Epithelial cell of esophagus (primary cell): ENCODE measurements at regions not wholly inside any gene's neighbourhood (a gene's known extent, or its start where the extent isn't known, plus 50 kb on each side); places are given as distances from the start of the nearest gene placed in this dataset.
"Not testable (repeated sequence)": the region's sequence is repeated elsewhere in the genome, so short reads cannot be mapped to it uniquely, and the experiment has no call there.

Experiments
- DNase-seq: peaks from one replicate; pipeline ENCODE4 v3.0.0; 2010; ENCODE audit warnings: low read depth
- H3K4me3 ChIP-seq: 2 replicates; pipeline ENCODE4 v1.5.1; 2011; ENCODE audit warnings: mild to moderate bottlenecking, low read length, control low read depth
- CTCF ChIP-seq: IDR thresholded peaks from 2 replicates; pipeline ENCODE4 v1.5.1; 2011; ENCODE audit warnings: low read depth, mild to moderate bottlenecking, low read length, control low read depth, inconsistent platforms; ENCODE audit not compliant: insufficient read depth; ENCODE audit errors: missing control alignments

GRCh38 chr6:19231878-19232561 lies 605.1 kb upstream of the ID4 start:
- TF ChIP-seq CTCF = no peak
- no peak for DNase-seq
- no peak overlapping the region for H3K4me3 ChIP-seq

GRCh38 chr6:19245656-19246055 lies 591.5 kb upstream of the ID4 start:
- H3K4me3 ChIP-seq = no peak overlapping the region
- no peak for TF ChIP-seq CTCF
- no peak for DNase-seq

- not testable (repeated sequence) for DNase-seq
These were observed 590.0 kb upstream of the ID4 start for GRCh38 chr6:19247181-19247580.

GRCh38 chr6:19256123-19256522 lies 581.0 kb upstream of the ID4 start:
- not testable (repeated sequence) for H3K4me3 ChIP-seq, DNase-seq

More at GRCh38 chr6:19247181-19247580, 590.0 kb upstream of the ID4 start:
- not testable (repeated sequence) for H3K4me3 ChIP-seq

- no peak overlapping the region for H3K4me3 ChIP-seq
- DNase-seq = no peak
- no peak for TF ChIP-seq CTCF
These were observed 575.5 kb upstream of the ID4 start for GRCh38 chr6:19261642-19262041.

- no peak for DNase-seq
- H3K4me3 ChIP-seq = no peak overlapping the region
- TF ChIP-seq CTCF = no peak
These were observed 569.1 kb upstream of the ID4 start for GRCh38 chr6:19268117-19268516.

- no peak for TF ChIP-seq CTCF
- no peak for DNase-seq
- no peak overlapping the region for H3K4me3 ChIP-seq
These were observed 568.5 kb upstream of the ID4 start for GRCh38 chr6:19268718-19269117.

GRCh38 chr6:19269341-19269898 lies 567.8 kb upstream of the ID4 start:
- H3K4me3 ChIP-seq = no peak overlapping the region
- peak; percentile 26 for DNase-seq
- TF ChIP-seq CTCF = no peak
